A172 (cell line): ENCODE measurements at regions not wholly inside any gene's neighbourhood (a gene's known extent, or its start where the extent isn't known, plus 50 kb on each side); places are given as distances from the start of the nearest gene placed in this dataset.

Experiments used
- DNase-seq: peaks from one replicate; pipeline ENCODE4 v3.0.0-alpha.2; 2015; ENCODE audit warnings: low spot score

DNA sequence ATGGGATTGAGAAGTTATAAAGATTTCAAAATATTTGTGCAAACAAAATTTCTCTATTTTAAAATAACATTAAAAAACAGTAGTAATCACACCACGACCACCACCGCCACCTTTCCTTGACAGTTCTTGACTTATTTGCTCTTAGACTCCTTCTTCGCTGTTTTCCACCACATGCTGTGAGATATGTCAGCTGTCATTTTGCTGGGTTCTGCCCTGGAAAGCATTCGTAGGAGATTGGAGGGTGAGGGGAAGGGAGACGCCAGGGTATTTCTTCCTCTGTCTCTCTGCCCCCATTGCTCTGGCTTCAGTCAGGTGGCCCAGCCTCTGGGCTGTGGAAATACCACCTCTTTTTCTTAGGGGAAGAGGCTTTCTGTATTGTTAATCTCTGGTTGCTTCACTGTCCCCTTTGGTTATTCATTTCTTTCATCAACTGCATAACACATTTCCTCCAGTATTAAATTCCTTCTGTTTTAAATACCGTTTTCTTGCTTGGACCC is 186.2 kb downstream of the NEDD1 start:
- no peak for DNase-seq

DNA sequence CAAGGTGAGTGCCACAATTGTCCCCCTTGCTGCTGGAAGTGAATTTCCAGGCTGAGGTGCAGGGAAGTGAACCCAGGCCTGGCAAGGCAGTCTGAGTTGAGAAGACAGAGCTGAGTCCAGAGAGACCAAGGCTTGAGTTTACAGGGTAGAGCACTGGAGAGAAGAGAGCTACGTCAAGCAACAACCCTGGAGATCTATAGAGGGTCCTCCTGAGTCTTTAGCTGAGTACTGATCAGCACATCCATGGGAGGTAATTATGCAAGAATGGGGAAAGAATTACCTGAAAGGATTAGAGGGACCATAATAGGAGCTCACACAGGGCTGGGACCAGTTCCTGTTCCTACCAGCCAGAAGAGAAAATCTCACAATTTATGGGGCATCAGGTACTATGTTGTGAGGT is 190.7 kb downstream of the NEDD1 start:
- no peak for DNase-seq

GRCh38 chr12:97109441-97109840 is 202.4 kb downstream of the NEDD1 start:
- DNase-seq, result no peak

DNA sequence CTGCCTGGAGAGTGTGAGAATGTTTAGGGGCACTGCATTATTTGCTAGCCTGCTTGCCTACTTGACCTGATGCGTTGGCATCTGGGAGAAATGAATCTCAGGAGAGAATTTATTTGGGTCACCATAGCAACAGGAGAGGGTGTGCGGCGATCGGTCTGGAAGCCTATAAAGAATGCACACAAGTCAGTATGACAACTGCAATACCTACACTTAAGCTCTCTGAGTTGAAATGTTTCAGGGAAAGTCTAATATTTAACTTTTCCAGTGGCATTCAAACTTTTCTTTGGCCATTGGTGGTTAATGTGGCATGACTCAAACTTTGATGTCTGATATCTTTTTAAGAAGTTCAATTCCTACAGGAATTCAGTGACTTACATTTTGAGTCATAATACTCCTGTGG is 205.1 kb downstream of the NEDD1 start:
- no peak for DNase-seq

DNA sequence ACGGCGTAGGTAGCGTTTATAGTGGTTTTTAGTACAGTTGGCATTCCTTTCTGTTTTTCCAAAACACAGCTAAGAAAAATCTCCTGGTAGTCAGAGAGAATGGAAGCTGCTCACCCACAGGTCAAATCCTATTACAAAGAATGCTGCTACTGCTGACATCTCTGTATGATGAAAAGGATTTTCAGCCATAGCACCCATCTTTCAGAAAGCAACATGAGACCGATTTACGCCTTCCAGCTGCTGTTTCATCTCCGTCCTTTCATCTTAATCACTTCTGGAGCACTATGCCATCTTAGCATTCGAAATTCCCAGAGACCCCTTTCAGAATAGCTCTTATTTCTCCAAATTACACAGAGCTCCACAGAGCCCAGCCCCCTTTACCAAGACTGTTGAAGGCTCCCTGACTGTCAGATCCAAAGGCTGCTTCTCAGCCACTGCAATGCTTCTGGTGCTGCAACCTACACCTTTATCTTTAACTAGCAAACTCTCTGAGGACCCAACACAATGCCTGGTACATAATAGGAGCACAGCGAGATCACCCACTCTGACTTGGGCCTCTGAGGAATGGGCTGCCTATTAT is 211.8 kb downstream of the NEDD1 start:
- no peak for DNase-seq

GRCh38 chr12:97127061-97127460 is 220.0 kb downstream of the NEDD1 start:
- DNase-seq, result no peak

DNA sequence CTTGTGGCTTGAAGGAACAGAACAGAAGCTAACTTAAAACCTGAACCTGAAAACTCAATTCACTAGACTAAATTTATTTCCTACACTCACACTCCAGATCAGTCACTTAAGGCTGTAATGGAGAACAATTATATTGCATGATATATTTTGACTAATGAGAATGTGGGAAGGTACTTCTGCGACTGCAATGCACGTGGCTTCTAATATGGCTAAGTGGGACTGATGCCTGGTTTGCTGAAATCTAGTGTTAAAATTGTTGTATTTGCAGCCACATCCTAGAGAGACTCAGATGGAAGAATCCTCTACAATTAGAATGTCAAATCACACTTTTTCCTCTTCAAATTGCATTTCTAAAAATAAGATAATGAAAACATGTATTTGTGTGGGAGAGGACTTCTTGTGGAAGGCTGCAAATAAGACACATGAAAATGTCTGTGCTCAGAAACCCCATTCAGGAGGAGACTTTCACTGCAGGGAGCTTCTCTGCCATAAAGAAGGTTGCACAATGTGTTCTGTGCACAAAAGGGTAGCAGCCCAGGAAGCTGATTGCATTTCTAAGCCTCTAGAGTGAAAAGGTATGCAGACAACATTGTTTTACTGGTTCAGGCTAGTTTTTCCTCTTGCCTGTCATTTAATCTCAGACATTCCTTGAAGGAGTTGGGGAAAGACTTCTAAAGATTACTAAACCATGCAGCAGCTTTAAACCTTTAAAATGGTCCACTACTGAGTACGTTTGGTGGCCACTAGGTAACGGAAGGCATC is 224.3 kb downstream of the NEDD1 start:
- no peak for DNase-seq

GRCh38 chr12:97132270-97132669 is 225.2 kb downstream of the NEDD1 start:
- DNase-seq, result no peak

DNA sequence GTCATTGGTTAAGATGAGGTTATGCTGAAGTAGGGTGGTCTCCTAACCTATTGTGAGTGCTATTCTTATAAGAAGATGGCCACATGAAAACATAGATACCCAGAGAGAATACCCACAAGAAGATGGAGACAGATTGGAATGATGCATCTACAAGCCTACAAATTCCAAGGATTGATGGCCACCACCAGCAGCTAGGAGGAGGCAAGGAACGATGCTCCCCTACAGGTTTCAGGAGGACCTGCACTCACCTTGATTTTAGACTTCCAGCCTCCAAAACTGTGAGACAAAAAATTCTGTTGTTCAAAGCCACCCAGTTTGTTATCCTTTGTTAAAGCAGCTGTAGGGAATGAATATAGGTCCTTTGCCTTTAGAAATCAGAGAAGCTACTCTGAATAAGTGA is 227.4 kb downstream of the NEDD1 start:
- no peak for DNase-seq

- DNase-seq, result no peak
Measured at GRCh38 chr12:97140355-97140754, 233.3 kb downstream of the NEDD1 start.

DNA sequence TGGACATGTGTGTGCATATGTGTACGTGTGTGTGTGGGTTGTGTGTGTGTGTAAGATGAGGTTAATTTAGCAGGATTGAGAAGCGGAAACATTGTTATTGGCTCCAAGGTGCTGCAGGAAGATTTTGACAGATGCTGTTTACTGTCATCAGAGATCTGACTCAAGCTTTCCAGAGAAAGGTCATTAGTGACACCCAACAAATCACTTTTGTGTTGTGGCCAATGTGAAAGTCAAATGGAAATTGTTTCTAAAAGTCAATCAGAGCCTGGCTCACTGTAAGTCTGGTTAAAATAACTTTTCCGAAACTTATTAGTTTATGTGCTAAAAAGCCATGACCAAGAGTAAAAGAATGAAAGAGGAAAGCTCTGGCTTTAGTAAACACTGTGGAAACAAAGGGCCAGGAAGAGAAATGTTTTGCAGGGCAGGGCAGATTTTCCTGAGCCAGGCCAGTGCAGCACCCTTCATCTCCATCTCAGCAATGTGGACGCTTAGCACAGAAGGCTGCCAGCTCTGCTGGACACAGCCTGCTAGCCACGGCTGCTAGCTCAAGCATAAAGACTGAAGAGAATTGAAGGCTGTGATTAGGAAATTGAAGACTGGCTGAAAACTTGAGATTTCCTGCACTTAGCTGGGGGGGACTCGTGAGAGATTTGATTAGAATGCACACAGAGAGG is 235.8 kb downstream of the NEDD1 start:
- no peak for DNase-seq

DNA sequence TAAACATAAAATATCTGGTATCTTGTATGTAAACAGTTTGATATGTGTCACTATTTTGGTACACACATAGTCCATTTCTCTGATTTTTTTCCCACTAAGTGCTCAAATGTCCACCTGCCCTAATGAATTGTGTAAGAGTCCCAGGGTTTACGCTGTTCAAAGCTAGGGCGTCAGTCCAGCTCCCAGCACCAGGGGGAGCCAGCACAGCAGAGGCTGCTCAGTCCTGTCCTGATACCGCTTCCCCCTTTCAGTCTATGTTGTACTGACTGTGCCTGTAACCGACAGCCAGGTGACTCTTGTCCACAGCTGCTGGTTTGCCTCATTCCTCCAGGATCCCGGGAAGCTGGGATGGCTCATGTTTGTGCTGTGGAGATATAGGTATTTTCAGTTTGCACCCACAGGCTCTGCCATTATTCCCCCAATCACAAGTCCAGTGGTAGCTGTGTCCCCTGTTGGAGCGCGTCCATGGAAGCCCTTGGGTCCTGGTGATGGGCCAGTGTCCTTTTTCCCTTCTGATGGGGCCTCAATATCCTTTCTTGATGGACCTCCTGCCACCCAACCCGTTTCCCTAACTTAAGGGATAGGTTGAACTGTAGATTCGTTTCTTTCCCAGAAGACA is 242.0 kb downstream of the NEDD1 start:
- peak; percentile 56 for DNase-seq

- peak; percentile 20 for DNase-seq
Measured at GRCh38 chr12:97151481-97151880, 244.4 kb downstream of the NEDD1 start.

DNA sequence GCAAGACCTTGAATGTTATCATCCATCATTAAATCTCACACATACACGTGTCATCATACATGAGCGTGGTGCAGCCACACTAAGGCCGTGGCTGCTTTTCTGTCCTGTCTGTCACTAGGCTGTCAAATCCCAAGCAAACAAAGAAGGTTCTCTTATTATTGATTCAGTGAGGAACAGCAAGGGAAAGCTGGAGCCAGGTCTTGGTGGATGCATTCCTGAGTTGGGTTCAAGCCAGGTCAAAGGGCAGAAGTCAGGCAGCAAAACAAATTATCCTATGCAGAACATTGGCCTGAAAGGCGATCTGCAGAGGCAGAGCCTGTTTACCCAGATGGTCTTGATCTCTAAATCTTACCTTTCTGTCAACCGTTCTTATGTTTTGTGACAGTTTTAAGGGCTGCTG is 252.3 kb downstream of the NEDD1 start:
- no peak for DNase-seq

GRCh38 chr12:97160277-97160676 is 253.2 kb downstream of the NEDD1 start:
- no peak for DNase-seq

- no peak for DNase-seq
Measured at GRCh38 chr12:97162173-97162572, 255.1 kb downstream of the NEDD1 start.

- DNase-seq, result no peak
Measured at GRCh38 chr12:97164936-97165335, 257.9 kb downstream of the NEDD1 start.

- DNase-seq, result peak; percentile 5
Measured at GRCh38 chr12:97167598-97167997, 260.5 kb downstream of the NEDD1 start.

- DNase-seq, result no peak
Measured at GRCh38 chr12:97168804-97169203, 261.7 kb downstream of the NEDD1 start.

DNA sequence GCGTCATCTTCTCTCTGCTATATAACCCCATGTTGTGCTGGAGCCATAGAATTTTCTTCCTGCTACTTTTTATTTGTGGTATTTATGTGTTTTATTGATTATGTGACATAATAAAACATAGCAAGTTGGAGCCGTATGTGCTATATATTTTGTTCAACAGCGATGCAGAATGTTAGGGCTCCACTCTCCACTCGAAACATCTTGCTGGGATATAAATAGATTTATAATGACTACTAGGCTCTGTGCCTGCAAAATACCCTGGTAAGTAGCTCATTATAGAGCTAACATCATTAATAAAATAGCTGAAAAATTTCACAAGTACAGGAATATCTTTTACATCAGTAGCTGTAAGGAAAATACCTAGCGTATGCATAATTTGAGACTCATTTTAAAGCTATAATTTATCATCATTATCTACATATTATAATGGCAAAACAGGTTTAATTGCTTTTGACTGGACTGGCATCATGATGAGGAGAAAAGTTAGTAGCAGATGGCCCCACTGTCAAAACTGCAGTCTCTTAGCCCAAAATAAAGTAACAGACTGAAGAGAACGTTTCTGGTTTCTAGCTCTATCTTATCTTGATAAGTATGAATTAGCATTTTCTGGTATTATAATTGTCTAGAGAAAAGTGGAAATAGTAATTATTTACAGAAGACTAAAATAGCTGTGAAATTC is 263.0 kb downstream of the NEDD1 start:
- no peak for DNase-seq

- no peak for DNase-seq
Measured at GRCh38 chr12:97173688-97174410, 266.8 kb downstream of the NEDD1 start.
